Upper lobe of left lung (tissue), 6 donors: ENCODE measurements at regions not wholly inside any gene's neighbourhood (a gene's known extent, or its start where the extent isn't known, plus 50 kb on each side); places are given as distances from the start of the nearest gene placed in this dataset.

ENCODE experiments used
- ATAC-seq, 2 donors: fragments of 200-7000 bp; cut with Tn5 transposase; one replicate each; pipeline ENCODE4 v1.9.1; 2022; ENCODE audit warnings: mild to moderate bottlenecking in 2 of 2, moderate library complexity in 2 of 2; ENCODE audit not compliant: low FRiP score in 2 of 2
- DNase-seq, 2 donors: peaks; one replicate each; pipeline ENCODE4 v3.0.0-alpha.2; 2019 to 2020
- H3K27ac ChIP-seq, 4 donors: fragments of 200-600 bp; sonication (generic); one replicate each; pipeline ENCODE4 v1.5.1; 2016 to 2019
- H3K27me3 ChIP-seq, 4 donors: fragments of 200-600 bp; sonication (generic); one replicate each; pipeline ENCODE4 v1.5.1; 2017 to 2019
- H3K36me3 ChIP-seq, 4 donors: fragments of 200-600 bp; sonication (generic); one replicate each; pipeline ENCODE4 v1.5.1; 2016 to 2019
- H3K4me1 ChIP-seq, 4 donors: fragments of 200-600 bp; sonication (generic); one replicate each; pipeline ENCODE4 v1.5.1; 2018 to 2019
- H3K4me3 ChIP-seq, 4 donors: fragments of 200-600 bp; sonication (generic); one replicate each; pipeline ENCODE4 v1.5.1; 2017 to 2019; ENCODE audit warnings: mild to moderate bottlenecking in 2 of 4, moderate library complexity in 1 of 4
- H3K9me3 ChIP-seq, 4 donors: fragments of 200-600 bp; sonication (generic); one replicate each; pipeline ENCODE4 v1.5.1; 2018 to 2019
- EP300 ChIP-seq, 4 donors: sonication (generic); formaldehyde crosslinking; IDR thresholded peaks; one replicate each; pipeline ENCODE4 v1.5.1; 2017; ENCODE audit warnings: antibody characterized with exemption in 4 of 4, control low read depth in 2 of 4
- POLR2A ChIP-seq, 4 donors: fragments of 450-650 bp; IDR thresholded peaks; one replicate each; pipeline ENCODE4 v1.5.1; 2016 to 2017; ENCODE audit warnings: antibody characterized with exemption in 4 of 4, mild to moderate bottlenecking in 2 of 4
- POLR2AphosphoS5 ChIP-seq, 2 donors: sonication (generic); formaldehyde crosslinking; IDR thresholded peaks; one replicate each; pipeline ENCODE4 v1.5.1; 2017; ENCODE audit warnings: antibody characterized with exemption in 2 of 2
- WGBS, 2 donors: methylation state at CpG; one replicate each; pipeline ENCODE4 v1.1.5; 2017 to 2018; 5-methylcytosine and 5-hydroxymethylcytosine counted together
- TF ChIP-seq, protein P1 (sequence below), 6 experiments: fragments of 450-650 bp in 4 of 6; fragments of 200-600 bp in 2 of 6; sonication (generic) in 2 of 6; IDR thresholded peaks; one replicate each; pipeline ENCODE4 v1.5.1; 2016 to 2019; ENCODE audit warnings: antibody characterized with exemption in 6 of 6
- donor health status: DM: no; HTN: no; CAD: no; lungs with moderate emphysema.
- donor health status: DM: no; HTN: yes; CAD: no; lungs with severe emphysema.

DNA sequence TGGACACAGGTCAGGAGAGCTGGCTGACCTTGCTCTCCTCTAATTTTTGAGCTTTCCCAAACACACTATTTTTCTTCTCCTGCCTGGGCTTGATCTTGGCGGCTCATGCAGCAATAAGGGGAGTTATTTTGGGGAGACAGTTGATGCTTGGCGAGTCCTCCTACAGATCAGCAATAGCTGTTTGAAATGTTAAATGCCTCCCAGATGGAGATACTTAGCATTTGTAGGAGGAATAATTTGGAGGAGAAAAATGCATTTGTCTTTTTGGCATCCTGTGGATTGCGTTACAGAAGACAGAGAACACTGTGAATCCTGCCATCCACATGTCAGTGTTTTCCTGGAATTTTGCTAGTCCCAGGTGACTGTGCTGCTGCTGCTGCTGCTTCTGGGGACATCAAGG, 328.0 kb upstream of the XYLT1 start:
- 44 to 66% methylated on average over 3 of the region's 3 CpGs for WGBS, 2 donors

DNA sequence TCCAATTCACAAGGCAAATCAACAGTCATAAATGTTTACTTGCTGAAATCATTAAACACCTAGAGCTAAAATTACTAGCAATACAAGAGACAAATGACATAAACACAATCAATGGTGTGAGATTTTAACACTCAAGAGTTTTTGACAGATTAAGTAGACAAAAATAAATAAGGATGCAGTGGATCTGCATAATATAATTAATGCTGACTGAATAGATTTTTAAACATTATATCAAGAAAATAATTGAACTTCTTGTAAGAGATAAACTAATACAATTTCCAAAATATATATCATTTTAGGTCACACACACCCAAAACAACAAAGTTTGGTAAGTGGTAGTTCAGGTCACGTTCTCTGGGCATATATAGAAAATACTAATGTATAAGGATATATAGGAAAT, 322.6 kb upstream of the XYLT1 start:
- Histone ChIP-seq H3K36me3 (no peaks in the 10 kb centered on the region), H3K9me3 (no peaks in the 10 kb centered on the region), H3K4me3 (no peak overlapping the region), H3K27ac (no peak overlapping the region), H3K27me3 (no peaks in the 10 kb centered on the region), H3K4me1 (no peaks in the 10 kb centered on the region)
- ATAC-seq (no peak), DNase-seq (no peak)
- 60 to 75% methylated on average over 1 of the region's 1 CpG for WGBS, 2 donors
- TF ChIP-seq POLR2AphosphoS5 (IDR thresholded peaks at IDR 0.05): no peak
- TF ChIP-seq EP300 (IDR thresholded peaks at IDR 0.05): no peak
- TF ChIP-seq POLR2A (IDR thresholded peaks at IDR 0.05): no peak
- TF ChIP-seq, protein P1, sequence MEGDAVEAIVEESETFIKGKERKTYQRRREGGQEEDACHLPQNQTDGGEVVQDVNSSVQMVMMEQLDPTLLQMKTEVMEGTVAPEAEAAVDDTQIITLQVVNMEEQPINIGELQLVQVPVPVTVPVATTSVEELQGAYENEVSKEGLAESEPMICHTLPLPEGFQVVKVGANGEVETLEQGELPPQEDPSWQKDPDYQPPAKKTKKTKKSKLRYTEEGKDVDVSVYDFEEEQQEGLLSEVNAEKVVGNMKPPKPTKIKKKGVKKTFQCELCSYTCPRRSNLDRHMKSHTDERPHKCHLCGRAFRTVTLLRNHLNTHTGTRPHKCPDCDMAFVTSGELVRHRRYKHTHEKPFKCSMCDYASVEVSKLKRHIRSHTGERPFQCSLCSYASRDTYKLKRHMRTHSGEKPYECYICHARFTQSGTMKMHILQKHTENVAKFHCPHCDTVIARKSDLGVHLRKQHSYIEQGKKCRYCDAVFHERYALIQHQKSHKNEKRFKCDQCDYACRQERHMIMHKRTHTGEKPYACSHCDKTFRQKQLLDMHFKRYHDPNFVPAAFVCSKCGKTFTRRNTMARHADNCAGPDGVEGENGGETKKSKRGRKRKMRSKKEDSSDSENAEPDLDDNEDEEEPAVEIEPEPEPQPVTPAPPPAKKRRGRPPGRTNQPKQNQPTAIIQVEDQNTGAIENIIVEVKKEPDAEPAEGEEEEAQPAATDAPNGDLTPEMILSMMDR (IDR thresholded peaks at IDR 0.05): no peak

More for the DNA sequence above, 328.0 kb upstream of the XYLT1 start:
- Histone ChIP-seq H3K4me1 (no peaks in the 10 kb centered on the region), H3K27me3 (no peaks in the 10 kb centered on the region), H3K9me3 (no peaks in the 10 kb centered on the region), H3K36me3 (no peaks in the 10 kb centered on the region), H3K27ac (no peak overlapping the region), H3K4me3 (no peak overlapping the region)
- no peak for TF ChIP-seq EP300 (IDR thresholded peaks at IDR 0.05)
- no peak for TF ChIP-seq POLR2AphosphoS5 (IDR thresholded peaks at IDR 0.05)
- TF ChIP-seq, protein P1 (IDR thresholded peaks at IDR 0.05): no peak
- TF ChIP-seq POLR2A (IDR thresholded peaks at IDR 0.05): no peak
- ATAC-seq: no peak
- no peak for DNase-seq

DNA sequence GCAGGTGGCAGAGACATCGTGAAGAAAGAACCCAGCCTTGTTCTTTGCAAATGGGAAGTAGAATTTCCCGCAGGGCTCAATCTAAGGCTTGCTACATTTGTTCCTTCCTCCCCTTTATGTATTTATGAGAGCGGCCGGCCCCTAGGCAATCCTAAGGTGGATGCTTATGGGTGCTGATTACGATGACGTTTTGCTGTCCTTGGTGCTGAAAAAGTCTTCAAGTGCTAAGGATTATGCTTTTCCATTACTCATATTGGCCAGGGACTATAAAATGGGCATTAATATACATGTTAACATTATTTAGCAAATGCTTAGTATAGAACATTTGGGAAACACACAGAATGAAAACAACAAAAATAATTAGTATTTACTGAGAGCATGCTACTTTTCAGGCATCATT, 313.3 kb upstream of the XYLT1 start:
- Histone ChIP-seq H3K9me3 (no peaks in the 10 kb centered on the region), H3K27me3 (no peaks in the 10 kb centered on the region), H3K36me3 (no peaks in the 10 kb centered on the region), H3K27ac (no peak overlapping the region), H3K4me3 (no peak overlapping the region), H3K4me1 (no peaks in the 10 kb centered on the region)
- no peak for DNase-seq
- TF ChIP-seq, protein P1 (IDR thresholded peaks at IDR 0.05): no peak
- TF ChIP-seq POLR2A (IDR thresholded peaks at IDR 0.05): no peak
- TF ChIP-seq EP300 (IDR thresholded peaks at IDR 0.05): no peak
- ATAC-seq: no peak
- WGBS, 2 donors: 13 to 15% methylated on average over 6 of the region's 6 CpGs

DNA sequence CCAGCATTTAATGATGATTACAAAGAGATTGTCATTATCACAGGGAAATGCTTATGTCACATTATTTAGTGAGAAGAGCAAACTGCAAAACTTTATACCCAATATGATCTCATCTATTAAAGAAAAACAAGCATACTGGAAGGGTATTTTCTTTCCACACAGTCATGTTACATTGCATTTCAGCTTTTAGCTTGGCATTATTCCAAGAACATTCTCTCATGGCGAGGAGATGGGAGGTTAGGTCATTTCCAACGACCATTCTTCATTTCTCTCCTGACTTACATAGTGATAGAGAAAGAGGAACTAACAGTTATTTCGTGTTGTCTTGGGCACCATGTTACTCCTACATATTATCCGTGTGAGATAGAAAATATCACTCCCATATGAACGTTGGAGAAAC, 309.4 kb upstream of the XYLT1 start:
- Histone ChIP-seq H3K4me1 (no peaks in the 10 kb centered on the region), H3K27me3 (no peaks in the 10 kb centered on the region), H3K4me3 (no peak overlapping the region), H3K27ac (no peak overlapping the region), H3K36me3 (no peaks in the 10 kb centered on the region), H3K9me3 (no peaks in the 10 kb centered on the region)
- ATAC-seq: peak in 1 of 2 donors; percentile 53
- TF ChIP-seq EP300 (IDR thresholded peaks at IDR 0.05) (no peak), POLR2AphosphoS5 (IDR thresholded peaks at IDR 0.05) (no peak), POLR2A (IDR thresholded peaks at IDR 0.05) (no peak)
- TF ChIP-seq, protein P1 (IDR thresholded peaks at IDR 0.05): no peak
- WGBS, 2 donors: 26 to 30% methylated on average over 5 of the region's 5 CpGs
- DNase-seq: no peak

DNA sequence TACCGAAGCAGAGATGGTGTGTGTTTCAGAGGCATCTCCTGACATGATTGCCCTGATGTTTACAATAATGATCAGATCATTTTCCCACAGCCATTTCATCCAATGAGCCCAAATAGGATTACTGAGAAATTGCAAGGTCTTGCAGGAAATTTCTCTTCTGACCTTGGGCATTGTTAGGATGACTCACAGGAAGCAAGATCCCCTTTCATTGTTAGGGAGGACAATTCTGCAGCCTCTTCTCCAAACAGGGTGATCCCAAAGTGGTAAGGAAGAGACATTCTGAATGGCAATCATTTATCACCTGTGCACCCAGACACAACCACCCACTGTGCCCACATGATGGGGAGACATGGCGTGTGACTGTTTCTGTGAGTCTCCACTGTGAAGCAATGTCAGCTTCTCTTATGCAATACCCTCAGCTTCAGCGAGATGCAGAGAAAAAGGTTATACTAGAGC, 306.7 kb upstream of the XYLT1 start:
- no peaks in the 10 kb centered on the region for H3K36me3 ChIP-seq
- DNase-seq (no peak), ATAC-seq (no peak)
- no peaks in the 10 kb centered on the region for H3K9me3 ChIP-seq
- no peaks in the 10 kb centered on the region for H3K27me3 ChIP-seq
- no peak overlapping the region for H3K4me3 ChIP-seq
- TF ChIP-seq, protein P1 (IDR thresholded peaks at IDR 0.05): no peak
- TF ChIP-seq POLR2AphosphoS5 (IDR thresholded peaks at IDR 0.05): no peak
- no peak for TF ChIP-seq EP300 (IDR thresholded peaks at IDR 0.05)
- TF ChIP-seq POLR2A (IDR thresholded peaks at IDR 0.05): no peak
- H3K27ac ChIP-seq: no peak overlapping the region
- no peaks in the 10 kb centered on the region for H3K4me1 ChIP-seq
- 45 to 60% methylated on average over 3 of the region's 3 CpGs for WGBS, 2 donors
